SJCRH30 (cell line): ENCODE measurements at regions not wholly inside any gene's neighbourhood (a gene's known extent, or its start where the extent isn't known, plus 50 kb on each side); places are given as distances from the start of the nearest gene placed in this dataset.
A peak's percentile ranks its signal among the peaks of the same experiment; 100 is the strongest.

Experiments
- DNase-seq, 2 experiments: peaks; one replicate each; pipeline ENCODE4 v3.0.0-alpha.2; 2015 to 2020
- H3K27ac ChIP-seq: fragments of 250-450 bp; sonication (Bioruptor Pico); 2 replicates; pipeline ENCODE4 v1.5.1; 2020; ENCODE audit warnings: mild to moderate bottlenecking, moderate library complexity
- H3K27me3 ChIP-seq: fragments of 250-450 bp; sonication (Bioruptor Pico); 2 replicates; pipeline ENCODE4 v1.5.1; 2020; ENCODE audit warnings: mild to moderate bottlenecking, moderate library complexity
- H3K36me3 ChIP-seq: fragments of 250-450 bp; sonication (Bioruptor Pico); 2 replicates; pipeline ENCODE4 v1.5.1; 2020; ENCODE audit warnings: mild to moderate bottlenecking, moderate library complexity
- H3K4me1 ChIP-seq: fragments of 250-450 bp; sonication (Bioruptor Pico); 2 replicates; pipeline ENCODE4 v1.5.1; 2020; ENCODE audit warnings: mild to moderate bottlenecking, moderate library complexity
- H3K4me3 ChIP-seq: fragments of 250-450 bp; sonication (Bioruptor Pico); 2 replicates; pipeline ENCODE4 v1.5.1; 2020; ENCODE audit warnings: mild to moderate bottlenecking, moderate library complexity
- H3K9me3 ChIP-seq: fragments of 250-450 bp; sonication (Bioruptor Pico); replicated peaks from 2 replicates; pipeline ENCODE4 v1.5.1; 2020; ENCODE audit warnings: mild to moderate bottlenecking, moderate library complexity

- peaks cover 11% of the 10 kb centered on the region for H3K4me1 ChIP-seq
These were observed 115.1 kb downstream of the BEGAIN start for GRCh38 chr14:100472094-100472455.

GRCh38 chr14:100472491-100472890, 114.7 kb downstream of the BEGAIN start:
- DNase-seq: no peak
- Histone ChIP-seq H3K27me3 (no peaks in the 10 kb centered on the region), H3K4me1 (peaks cover 11% of the 10 kb centered on the region), H3K4me3 (no peak overlapping the region), H3K27ac (no peak overlapping the region), H3K9me3 (no peaks in the 10 kb centered on the region), H3K36me3 (no peaks in the 10 kb centered on the region)

More at GRCh38 chr14:100472094-100472455, 115.1 kb downstream of the BEGAIN start:
- H3K27ac ChIP-seq: no peak overlapping the region
- DNase-seq: peak in 1 of 2 experiments; percentile 37
- no peaks in the 10 kb centered on the region for H3K9me3 ChIP-seq
- no peaks in the 10 kb centered on the region for H3K36me3 ChIP-seq
- no peak overlapping the region for H3K4me3 ChIP-seq
- no peaks in the 10 kb centered on the region for H3K27me3 ChIP-seq

GRCh38 chr14:100473249-100473648, 114.0 kb downstream of the BEGAIN start:
- no peak overlapping the region for H3K27ac ChIP-seq
- H3K9me3 ChIP-seq: no peaks in the 10 kb centered on the region
- H3K4me3 ChIP-seq: no peak overlapping the region
- no peak for DNase-seq
- H3K27me3 ChIP-seq: no peaks in the 10 kb centered on the region
- peaks cover 11% of the 10 kb centered on the region for H3K4me1 ChIP-seq
- no peaks in the 10 kb centered on the region for H3K36me3 ChIP-seq

- H3K4me1 ChIP-seq: peaks cover 11% of the 10 kb centered on the region
- H3K27me3 ChIP-seq: no peaks in the 10 kb centered on the region
- DNase-seq: no peak
- no peak overlapping the region for H3K4me3 ChIP-seq
- H3K9me3 ChIP-seq: no peaks in the 10 kb centered on the region
- H3K27ac ChIP-seq: no peak overlapping the region
- H3K36me3 ChIP-seq: no peaks in the 10 kb centered on the region
These were observed 113.0 kb downstream of the BEGAIN start for GRCh38 chr14:100474196-100474595.

- Histone ChIP-seq H3K4me3 (no peak overlapping the region), H3K4me1 (peaks cover 11% of the 10 kb centered on the region), H3K9me3 (no peaks in the 10 kb centered on the region), H3K36me3 (no peaks in the 10 kb centered on the region), H3K27ac (no peak overlapping the region), H3K27me3 (no peaks in the 10 kb centered on the region)
- DNase-seq: no peak
These were observed 111.9 kb downstream of the BEGAIN start for GRCh38 chr14:100475268-100475667.

GRCh38 chr14:100476012-100476822, 111.0 kb downstream of the BEGAIN start:
- H3K9me3 ChIP-seq: no peaks in the 10 kb centered on the region
- peaks cover 11% of the 10 kb centered on the region for H3K4me1 ChIP-seq
- no peak for DNase-seq
- H3K36me3 ChIP-seq: no peaks in the 10 kb centered on the region
- no peak overlapping the region for H3K4me3 ChIP-seq
- H3K27ac ChIP-seq: no peak overlapping the region
- no peaks in the 10 kb centered on the region for H3K27me3 ChIP-seq

- Histone ChIP-seq H3K27me3 (no peaks in the 10 kb centered on the region), H3K4me1 (no peaks in the 10 kb centered on the region), H3K36me3 (no peaks in the 10 kb centered on the region), H3K9me3 (no peaks in the 10 kb centered on the region), H3K27ac (no peak overlapping the region), H3K4me3 (no peak overlapping the region)
- no peak for DNase-seq
These were observed 102.5 kb downstream of the BEGAIN start for GRCh38 chr14:100484531-100485267.

GRCh38 chr14:100486025-100486828, 101.0 kb downstream of the BEGAIN start:
- Histone ChIP-seq H3K36me3 (no peaks in the 10 kb centered on the region), H3K27ac (no peak overlapping the region), H3K4me3 (no peak overlapping the region), H3K4me1 (no peaks in the 10 kb centered on the region), H3K27me3 (no peaks in the 10 kb centered on the region), H3K9me3 (no peaks in the 10 kb centered on the region)
- DNase-seq: peak; percentile 84 to 90
